ENCODE measurements at regions not wholly inside any gene's neighbourhood (a gene's known extent, or its start where the extent isn't known, plus 50 kb on each side); places are given as distances from the start of the nearest gene placed in this dataset.
A peak's percentile ranks its signal among the peaks of the same experiment; 100 is the strongest.
"Not testable (repeated sequence)": the region's sequence is repeated elsewhere in the genome, so short reads cannot be mapped to it uniquely, and the experiment has no call there.

DNA sequence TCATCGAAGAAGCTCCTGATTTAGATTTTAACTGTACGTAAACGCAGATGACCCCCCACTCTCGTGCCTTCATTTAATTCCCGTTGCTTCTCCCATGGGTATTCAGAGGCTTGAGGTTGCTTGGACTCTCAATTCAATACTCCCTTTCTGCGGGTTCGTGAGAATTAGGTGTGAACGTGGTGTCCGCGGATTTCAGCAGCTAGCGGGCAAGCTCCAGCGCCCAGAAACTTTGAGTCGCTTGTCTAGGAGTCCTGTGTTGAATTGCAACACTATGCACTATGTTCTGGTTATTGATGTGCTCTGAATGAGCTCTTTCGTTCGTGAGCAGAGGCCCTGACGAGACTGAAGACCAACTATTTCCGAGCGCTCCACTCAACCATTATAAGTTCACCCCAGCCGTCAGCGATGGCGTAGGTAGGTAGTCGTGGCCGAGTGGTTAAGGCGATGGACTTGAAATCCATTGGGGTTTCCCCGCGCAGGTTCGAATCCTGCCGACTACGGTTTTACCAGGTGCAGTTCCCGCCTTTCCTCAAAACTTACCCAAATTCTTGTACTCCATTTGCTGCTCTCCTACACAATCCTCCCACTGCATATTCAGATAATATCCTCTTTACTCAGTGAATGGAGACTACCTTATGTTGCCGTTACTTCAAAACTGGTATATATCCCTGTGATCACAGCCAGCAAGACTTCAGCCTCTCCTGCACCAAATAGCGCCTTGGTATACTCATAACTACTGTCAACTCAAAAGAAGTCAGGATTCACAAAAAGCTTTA, 72.6 kb upstream of the ZNF184 start:
- peak; percentile 69 for DNase-seq
- ATAC-seq: peak; percentile 81

DNA sequence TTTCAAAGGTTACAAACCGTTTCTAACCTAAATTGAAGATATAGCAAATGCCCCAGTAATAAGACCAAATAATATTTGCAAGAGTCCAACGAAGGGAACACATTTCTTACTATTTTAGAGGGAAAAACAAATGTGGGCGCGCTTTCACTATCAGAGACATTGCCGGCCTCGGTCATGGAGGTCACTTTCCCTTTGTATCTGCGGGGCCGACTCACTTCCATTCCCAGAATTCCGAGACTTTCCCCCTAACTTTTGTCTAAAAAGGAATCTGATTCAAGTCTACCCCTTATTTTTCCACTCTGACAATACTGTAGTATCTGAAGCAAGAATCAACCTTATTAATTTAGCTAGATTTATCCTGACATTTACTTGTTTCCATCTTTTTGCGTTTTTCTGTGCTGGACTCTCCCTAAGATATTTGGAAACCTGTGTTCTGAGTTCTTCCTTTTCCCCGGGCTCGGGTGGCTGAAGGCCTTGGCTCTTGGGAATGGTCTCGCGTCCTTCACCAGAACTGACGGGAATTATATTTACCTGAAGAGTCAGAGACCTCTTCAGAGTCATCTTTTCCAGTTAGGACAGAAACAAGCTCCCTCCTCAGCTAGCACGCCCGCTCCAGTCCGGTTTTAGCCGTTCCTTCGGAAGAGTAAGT, 71.8 kb upstream of the ZNF184 start:
- DNase-seq (no peak), ATAC-seq (no peak)

DNA sequence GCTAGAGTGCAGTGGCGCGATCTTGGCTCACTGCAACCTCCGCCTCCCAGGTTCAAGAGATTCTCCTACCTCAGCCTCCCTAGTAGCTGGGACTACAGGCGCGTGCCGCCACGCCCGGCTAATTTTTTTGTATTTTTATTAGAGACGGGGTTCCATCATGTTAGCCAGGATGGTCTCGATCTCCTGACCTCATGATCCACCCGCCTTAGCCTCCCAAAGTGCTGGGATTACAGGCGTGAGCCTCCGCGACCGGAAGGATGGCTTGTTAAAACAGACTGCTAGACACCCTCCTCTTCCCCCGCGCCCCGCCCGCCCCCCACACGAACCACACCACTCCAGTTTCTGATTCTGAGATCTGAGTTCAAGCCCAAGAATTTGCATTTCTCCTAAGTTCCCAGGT, 71.2 kb upstream of the ZNF184 start:
- DNase-seq, ATAC-seq: not testable (repeated sequence)

DNA sequence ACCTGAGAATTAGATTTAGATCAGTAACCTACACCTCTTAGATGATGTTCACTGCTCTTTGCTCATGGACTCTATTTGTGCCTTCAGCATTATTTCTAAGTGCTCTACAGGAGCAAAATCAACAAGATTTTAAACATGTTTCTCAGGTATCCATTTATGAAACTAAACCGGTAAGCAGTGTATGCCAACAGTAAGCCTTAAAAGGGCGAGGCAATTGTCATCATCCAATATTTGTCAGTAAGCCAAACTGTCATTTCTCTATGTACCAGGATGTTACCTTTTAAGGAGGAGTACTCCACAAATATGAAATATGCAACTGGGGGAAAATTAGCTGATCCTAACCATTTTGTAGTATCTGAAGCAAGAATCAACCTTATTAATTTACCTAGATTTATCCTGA, 69.6 kb upstream of the ZNF184 start:
- DNase-seq (no peak), ATAC-seq (no peak)

DNA sequence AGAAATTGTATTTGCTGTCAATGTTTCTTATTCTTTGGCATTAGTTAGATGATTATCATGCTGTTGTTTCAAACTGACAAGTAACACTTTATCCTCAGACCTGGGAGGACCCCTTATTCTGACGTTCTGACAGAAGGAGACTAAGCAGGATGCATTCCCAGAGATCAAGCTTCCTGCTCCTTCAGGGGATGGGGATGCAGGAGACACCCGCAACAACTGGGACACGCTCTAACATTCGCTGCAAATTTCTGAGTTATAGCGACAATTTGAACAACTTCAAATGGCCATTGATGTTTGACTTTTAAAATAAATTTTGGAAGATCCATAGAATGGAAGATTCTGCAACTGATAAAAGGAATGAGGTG, 69.0 kb upstream of the ZNF184 start:
- ATAC-seq (no peak), DNase-seq (no peak)

DNA sequence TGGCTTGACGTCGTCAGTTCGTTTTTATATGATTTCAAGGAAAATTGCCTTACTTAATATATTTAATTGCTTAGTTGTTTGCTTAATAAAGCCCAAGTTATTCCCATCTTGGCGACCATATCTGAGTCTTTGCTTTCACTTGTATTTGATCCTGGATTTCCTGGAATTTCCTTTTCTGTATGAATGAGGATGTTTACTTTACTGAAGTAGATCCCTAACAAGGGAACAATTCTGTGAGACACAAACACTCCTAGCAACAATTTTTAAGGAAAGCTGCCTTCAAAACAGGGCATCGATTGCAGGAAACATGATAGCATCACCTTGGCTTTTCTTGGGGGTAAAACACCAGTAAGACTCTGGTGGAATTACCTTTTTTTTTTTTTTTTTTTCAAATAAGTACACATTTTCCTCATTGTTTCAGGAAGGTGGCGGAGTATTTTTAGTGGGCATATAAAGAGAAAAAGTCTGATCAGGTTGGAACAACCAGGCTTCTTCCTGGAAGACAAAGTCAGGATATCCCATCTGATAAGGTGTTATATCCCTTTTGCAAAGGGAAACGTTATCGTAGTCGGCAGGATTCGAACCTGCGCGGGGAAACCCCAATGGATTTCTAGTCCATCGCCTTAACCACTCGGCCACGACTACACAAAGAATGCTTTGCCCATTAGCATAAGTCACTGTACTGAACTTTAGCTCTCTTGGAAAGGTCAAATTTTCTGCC, 68.5 kb upstream of the ZNF184 start:
- no peak for ATAC-seq

DNA sequence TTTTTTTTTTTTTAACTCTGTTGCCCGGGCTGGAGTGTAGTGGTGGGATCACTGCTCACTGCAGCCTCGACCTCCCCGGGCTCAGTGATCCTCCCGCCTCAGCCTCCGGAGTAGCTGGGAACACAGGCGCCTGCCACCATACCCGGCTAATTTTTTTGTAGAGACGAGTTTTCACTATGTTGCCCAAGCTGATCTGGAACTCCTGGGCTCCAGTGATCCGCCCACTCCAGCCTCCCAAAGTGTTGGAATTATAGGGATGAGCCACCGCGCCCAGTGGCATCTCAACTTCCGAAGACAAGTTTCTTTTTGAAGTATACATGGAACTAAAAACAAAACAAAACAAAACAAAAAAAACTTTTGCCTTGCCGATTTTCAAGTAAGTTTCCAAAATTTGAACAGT, 66.6 kb upstream of the ZNF184 start:
- no peak for ATAC-seq
- no peak for DNase-seq

More for the DNA sequence above, 68.5 kb upstream of the ZNF184 start:
- DNase-seq: peak; percentile 56

DNA sequence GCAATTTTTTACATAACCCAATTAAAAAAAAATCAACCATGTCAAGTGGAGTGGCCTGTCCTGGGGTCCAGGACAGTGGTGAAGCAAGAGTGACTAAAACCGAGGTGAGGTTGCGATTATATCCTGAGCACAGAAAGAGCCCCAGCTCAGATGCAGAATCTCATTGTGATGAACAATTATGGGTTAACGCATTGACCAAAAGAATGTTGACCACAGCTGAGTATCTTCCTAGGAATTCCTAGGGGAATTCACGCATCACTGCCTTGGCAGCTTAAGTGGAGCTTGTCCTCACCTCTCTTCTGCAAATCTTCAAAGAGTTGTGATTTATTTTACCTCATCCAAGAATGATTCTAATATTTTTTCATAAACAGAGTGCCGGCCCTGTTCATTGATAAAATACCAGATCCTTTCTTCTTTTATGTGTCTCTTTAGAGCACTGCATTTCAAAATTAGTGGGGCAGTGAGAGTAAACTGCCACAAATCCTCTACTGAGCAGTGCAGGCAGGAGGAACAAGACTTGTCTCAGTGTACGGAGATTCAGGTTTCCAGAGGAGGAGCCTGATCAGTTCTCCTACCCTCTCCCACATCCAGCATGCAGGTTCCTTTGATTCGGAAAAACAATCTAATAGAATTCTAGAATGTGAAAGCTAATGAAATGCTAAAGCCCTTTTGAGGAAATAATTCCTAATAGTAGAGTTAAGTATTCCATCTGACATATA, 60.1 kb upstream of the ZNF184 start:
- no peak for DNase-seq
- no peak for ATAC-seq

DNA sequence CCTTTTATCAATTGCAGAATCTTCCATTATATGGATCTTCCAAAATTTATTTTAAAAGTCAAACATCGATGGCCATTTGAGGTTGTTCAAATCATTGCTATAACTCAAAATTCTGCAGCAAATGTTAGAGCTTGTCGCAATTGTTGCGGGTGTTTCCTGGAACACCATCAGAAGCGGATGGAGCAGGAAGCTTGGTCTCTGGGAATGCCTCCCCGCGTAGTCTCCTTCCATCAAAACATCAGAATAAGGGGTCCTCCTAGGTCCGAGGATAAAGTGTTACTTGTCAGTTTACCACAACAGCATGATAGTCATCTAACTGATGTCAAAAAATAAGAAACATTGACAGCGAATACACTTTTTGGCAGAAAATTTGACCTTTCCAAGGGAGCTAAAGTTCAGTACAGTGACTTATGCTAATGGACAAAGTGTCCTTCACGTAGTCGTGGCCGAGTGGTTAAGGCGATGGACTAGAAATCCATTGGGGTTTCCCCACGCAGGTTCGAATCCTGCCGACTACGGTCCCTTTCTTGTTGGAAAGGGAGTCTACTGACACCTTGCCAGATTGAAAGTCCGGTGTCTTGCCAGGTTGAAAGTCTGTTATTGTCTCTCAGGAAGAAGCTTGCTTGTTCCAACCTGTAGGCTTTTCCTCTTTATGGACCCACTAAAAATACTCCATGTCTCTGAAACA, 59.0 kb upstream of the ZNF184 start:
- no peak for DNase-seq
- ATAC-seq: no peak

DNA sequence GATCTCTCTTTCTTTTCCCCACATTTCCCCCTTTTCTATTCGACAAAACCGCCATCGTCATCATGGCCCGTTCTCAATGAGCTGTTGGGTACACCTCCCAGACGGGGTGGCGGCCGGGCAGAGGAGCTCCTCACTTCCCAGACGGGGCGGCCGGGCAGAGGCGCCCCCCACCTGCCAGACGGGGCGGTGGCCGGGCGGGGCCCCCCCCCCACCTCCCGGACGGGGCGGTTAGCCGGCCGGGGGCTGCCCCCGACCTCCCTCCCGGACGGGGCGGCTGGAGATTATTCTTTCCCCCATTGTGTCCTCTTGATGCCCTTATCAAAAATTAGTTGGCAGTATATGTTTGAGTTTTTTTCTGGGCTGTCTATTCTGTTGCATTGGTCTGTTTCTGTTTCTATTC, 56.9 kb upstream of the ZNF184 start:
- DNase-seq, ATAC-seq: not testable (repeated sequence)

DNA sequence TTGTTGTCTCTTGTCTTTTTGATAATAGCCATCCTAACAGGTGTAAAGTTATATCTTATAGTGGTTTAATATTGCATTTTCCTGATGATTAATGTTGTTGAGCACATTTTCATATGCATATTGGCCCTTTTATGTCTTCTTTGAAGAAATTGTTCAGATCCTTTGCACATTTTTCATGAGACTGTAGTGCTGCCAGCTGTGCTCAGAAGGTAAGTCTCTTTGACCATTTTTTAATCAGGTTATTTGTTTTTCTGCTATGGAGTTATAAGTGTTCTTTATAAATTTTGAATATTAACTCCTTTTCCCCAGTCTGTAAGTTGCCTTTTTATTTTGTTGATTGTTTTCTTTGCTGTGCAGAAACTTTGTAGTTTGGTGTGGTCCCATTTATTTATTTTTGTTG, 55.8 kb upstream of the ZNF184 start:
- ATAC-seq (no peak), DNase-seq (no peak)
